ENCODE measurements at regions not wholly inside any gene's neighbourhood (a gene's known extent, or its start where the extent isn't known, plus 50 kb on each side); places are given as distances from the start of the nearest gene placed in this dataset.

DNA sequence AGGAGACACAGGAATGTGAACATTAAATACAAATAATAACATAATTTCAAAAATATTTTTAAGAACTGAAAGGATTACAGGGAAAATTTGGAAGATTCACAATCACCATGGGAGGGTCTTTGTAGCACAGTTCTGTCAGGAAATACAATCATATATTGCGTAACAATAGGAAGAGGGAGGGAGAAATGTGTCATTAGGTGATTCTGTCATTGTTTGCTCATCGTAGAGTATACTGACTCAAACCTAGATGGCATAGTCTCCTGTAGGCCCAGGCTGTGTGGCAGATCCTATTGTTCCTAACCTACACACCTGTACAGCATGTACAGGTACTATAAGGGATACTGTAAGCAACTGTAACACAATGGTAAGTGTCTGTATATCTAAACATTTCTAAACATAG, 330.4 kb downstream of the BRD1 start:
- TF ChIP-seq, protein P1, sequence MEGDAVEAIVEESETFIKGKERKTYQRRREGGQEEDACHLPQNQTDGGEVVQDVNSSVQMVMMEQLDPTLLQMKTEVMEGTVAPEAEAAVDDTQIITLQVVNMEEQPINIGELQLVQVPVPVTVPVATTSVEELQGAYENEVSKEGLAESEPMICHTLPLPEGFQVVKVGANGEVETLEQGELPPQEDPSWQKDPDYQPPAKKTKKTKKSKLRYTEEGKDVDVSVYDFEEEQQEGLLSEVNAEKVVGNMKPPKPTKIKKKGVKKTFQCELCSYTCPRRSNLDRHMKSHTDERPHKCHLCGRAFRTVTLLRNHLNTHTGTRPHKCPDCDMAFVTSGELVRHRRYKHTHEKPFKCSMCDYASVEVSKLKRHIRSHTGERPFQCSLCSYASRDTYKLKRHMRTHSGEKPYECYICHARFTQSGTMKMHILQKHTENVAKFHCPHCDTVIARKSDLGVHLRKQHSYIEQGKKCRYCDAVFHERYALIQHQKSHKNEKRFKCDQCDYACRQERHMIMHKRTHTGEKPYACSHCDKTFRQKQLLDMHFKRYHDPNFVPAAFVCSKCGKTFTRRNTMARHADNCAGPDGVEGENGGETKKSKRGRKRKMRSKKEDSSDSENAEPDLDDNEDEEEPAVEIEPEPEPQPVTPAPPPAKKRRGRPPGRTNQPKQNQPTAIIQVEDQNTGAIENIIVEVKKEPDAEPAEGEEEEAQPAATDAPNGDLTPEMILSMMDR (IDR thresholded peaks at IDR 0.05): no peak
- no peak for TF ChIP-seq EP300 (IDR thresholded peaks at IDR 0.05)
